ENCODE measurements at regions not wholly inside any gene's neighbourhood (a gene's known extent, or its start where the extent isn't known, plus 50 kb on each side); places are given as distances from the start of the nearest gene placed in this dataset.

- Histone ChIP-seq H2AFZ (ENCODE audit: low read depth, low read length) (no peak overlapping the region), H3K27me3 (ENCODE audit: control insufficient read depth in 2 of 2, insufficient read depth in 2 of 2, low read length in 2 of 2) (no peaks in the 10 kb centered on the region), H3K4me3 (replicated peaks in 1 of 3; ENCODE audit: insufficient read depth in 1 of 3, low read depth in 1 of 3, low read length in 3 of 3) (no peak overlapping the region), H3K9me3 (replicated peaks; ENCODE audit: control insufficient read depth, insufficient read depth, low read length) (no peaks in the 10 kb centered on the region), H3K79me2 (ENCODE audit: control insufficient read depth, insufficient read depth, low read length) (no peaks in the 10 kb centered on the region), H4K20me1 (replicated peaks; ENCODE audit: control insufficient read depth, extremely low read depth, insufficient read depth, low read length) (no peaks in the 10 kb centered on the region), H3K27ac (ENCODE audit: insufficient read depth, low read depth, low read length) (no peak overlapping the region), H3K4me1 (ENCODE audit: control insufficient read depth, extremely low read depth, insufficient read depth, low read length) (no peaks in the 10 kb centered on the region), H3K9ac (replicated peaks; ENCODE audit: extremely low read depth, insufficient read depth, low read length) (no peak overlapping the region), H3K9me1 (replicated peaks; ENCODE audit: control insufficient read depth, extremely low read depth, insufficient read depth, low read length) (no peaks in the 10 kb centered on the region), H3K4me2 (ENCODE audit: insufficient read depth, low read length) (no peak overlapping the region), H3K36me3 (ENCODE audit: control insufficient read depth in 2 of 2, extremely low read depth in 1 of 2, insufficient read depth in 2 of 2, low read length in 2 of 2) (no peaks in the 10 kb centered on the region)
- DNase-seq (ENCODE audit: low read depth, low spot score) (no peak), FAIRE-seq (no peak)
- intact Hi-C loops (cut with micrococcal nuclease) (no loop called here), dilution Hi-C loops (cut with MboI; ENCODE audit: extremely low pct_ligation_motif_present, low sequenced_read_pairs) (no loop called here)
- ChIA-PET CTCF (no interaction called here), POLR2A (no interaction called here)
- no peak for TF ChIP-seq FOS (IDR thresholded peaks at IDR 0.05; ENCODE audit: borderline replicate concordance, insufficient read depth, low read length)
- no peak for TF ChIP-seq POLR2A (IDR thresholded peaks at IDR 0.05; ENCODE audit: low read depth, low read length)
- no TSS peak for BruUV-seq (replicated peaks)
Observed at GRCh38 chr6:170186006-170186935, 104.6 kb downstream of the DLL1 start.

- H3K4me1 ChIP-seq (ENCODE audit: control insufficient read depth, extremely low read depth, insufficient read depth, low read length): no peaks in the 10 kb centered on the region
- no peak overlapping the region for H3K4me2 ChIP-seq (ENCODE audit: insufficient read depth, low read length)
- dilution Hi-C loops (cut with MboI; ENCODE audit: extremely low pct_ligation_motif_present, low sequenced_read_pairs) (no loop called here), intact Hi-C loops (cut with micrococcal nuclease) (no loop called here)
- BruUV-seq (replicated peaks): no TSS peak
- no peaks in the 10 kb centered on the region for H3K27me3 ChIP-seq (ENCODE audit: control insufficient read depth in 2 of 2, insufficient read depth in 2 of 2, low read length in 2 of 2)
- no peak for DNase-seq (ENCODE audit: low read depth, low spot score)
- no peaks in the 10 kb centered on the region for H3K36me3 ChIP-seq (ENCODE audit: control insufficient read depth in 2 of 2, extremely low read depth in 1 of 2, insufficient read depth in 2 of 2, low read length in 2 of 2)
- ChIA-PET POLR2A (no interaction called here), CTCF (no interaction called here)
- no peaks in the 10 kb centered on the region for H3K9me3 ChIP-seq (replicated peaks; ENCODE audit: control insufficient read depth, insufficient read depth, low read length)
- FAIRE-seq: no peak
- H3K79me2 ChIP-seq (ENCODE audit: control insufficient read depth, insufficient read depth, low read length): no peaks in the 10 kb centered on the region
- H2AFZ ChIP-seq (ENCODE audit: low read depth, low read length): no peak overlapping the region
- H4K20me1 ChIP-seq (replicated peaks; ENCODE audit: control insufficient read depth, extremely low read depth, insufficient read depth, low read length): no peaks in the 10 kb centered on the region
- TF ChIP-seq CTCF (IDR thresholded peaks at IDR 0.05; ENCODE audit: extremely low read depth in 1 of 2, insufficient read depth in 1 of 2, low read depth in 1 of 2, low read length in 2 of 2) (no peak), JUN (IDR thresholded peaks at IDR 0.05; ENCODE audit: borderline replicate concordance, insufficient read depth, insufficient read length, low read depth) (no peak), MYC (IDR thresholded peaks at IDR 0.05; ENCODE audit: low read depth, low read length) (no peak), FOS (IDR thresholded peaks at IDR 0.05; ENCODE audit: borderline replicate concordance, insufficient read depth, low read length) (no peak), GATA2 (IDR thresholded peaks at IDR 0.05; ENCODE audit: insufficient read depth, insufficient read length, low read depth, low read length) (no peak), POLR2A (IDR thresholded peaks at IDR 0.05; ENCODE audit: low read depth, low read length) (no peak)
- TF ChIP-seq, protein P1, sequence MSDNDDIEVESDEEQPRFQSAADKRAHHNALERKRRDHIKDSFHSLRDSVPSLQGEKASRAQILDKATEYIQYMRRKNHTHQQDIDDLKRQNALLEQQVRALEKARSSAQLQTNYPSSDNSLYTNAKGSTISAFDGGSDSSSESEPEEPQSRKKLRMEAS (IDR thresholded peaks at IDR 0.05; ENCODE audit: insufficient read depth, insufficient read length): no peak
- no peak overlapping the region for H3K9ac ChIP-seq (replicated peaks; ENCODE audit: extremely low read depth, insufficient read depth, low read length)
- no peak overlapping the region for H3K27ac ChIP-seq (ENCODE audit: insufficient read depth, low read depth, low read length)
- no peak overlapping the region for H3K4me3 ChIP-seq (replicated peaks in 1 of 3; ENCODE audit: insufficient read depth in 1 of 3, low read depth in 1 of 3, low read length in 3 of 3)
- no peaks in the 10 kb centered on the region for H3K9me1 ChIP-seq (replicated peaks; ENCODE audit: control insufficient read depth, extremely low read depth, insufficient read depth, low read length)
Observed at GRCh38 chr6:170185175-170185978, 105.5 kb downstream of the DLL1 start.
